NCI-H82 treated with DMSO at 0.1 percent for 48 hours (cell line): ENCODE measurements at regions not wholly inside any gene's neighbourhood (a gene's known extent, or its start where the extent isn't known, plus 50 kb on each side); places are given as distances from the start of the nearest gene placed in this dataset.

ENCODE experiments used
- DNase-seq: peaks from one replicate; lab custom pipeline; 2025; ENCODE audit not compliant: unreplicated experiment; lab: John Stamatoyannopoulos, UW

DNA sequence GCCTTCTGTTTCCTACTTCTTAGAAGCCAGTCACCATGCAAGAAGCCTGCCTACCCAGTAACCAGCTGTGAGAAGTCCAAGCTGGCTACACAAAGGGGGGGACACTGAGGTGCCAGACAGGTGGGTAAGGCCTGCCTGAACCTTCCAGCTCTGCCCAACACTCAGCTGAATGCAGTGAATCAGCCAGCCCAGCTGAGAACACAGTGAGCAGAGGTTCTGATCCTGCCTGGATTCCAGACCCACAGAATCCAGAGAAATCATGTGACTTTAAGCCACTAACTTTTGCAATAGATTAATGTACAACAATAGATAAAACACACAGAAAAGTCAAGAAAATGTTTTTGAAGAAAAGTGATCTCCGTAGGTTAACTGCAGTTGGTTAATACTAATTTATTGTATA, 151.7 kb downstream of the EFNB2 start:
- no peak for DNase-seq

GRCh38 chr13:106382534-106382933, 152.9 kb downstream of the EFNB2 start:
- DNase-seq: no peak

- no peak for DNase-seq
Observed at GRCh38 chr13:106381091-106381490, 154.4 kb downstream of the EFNB2 start.

DNA sequence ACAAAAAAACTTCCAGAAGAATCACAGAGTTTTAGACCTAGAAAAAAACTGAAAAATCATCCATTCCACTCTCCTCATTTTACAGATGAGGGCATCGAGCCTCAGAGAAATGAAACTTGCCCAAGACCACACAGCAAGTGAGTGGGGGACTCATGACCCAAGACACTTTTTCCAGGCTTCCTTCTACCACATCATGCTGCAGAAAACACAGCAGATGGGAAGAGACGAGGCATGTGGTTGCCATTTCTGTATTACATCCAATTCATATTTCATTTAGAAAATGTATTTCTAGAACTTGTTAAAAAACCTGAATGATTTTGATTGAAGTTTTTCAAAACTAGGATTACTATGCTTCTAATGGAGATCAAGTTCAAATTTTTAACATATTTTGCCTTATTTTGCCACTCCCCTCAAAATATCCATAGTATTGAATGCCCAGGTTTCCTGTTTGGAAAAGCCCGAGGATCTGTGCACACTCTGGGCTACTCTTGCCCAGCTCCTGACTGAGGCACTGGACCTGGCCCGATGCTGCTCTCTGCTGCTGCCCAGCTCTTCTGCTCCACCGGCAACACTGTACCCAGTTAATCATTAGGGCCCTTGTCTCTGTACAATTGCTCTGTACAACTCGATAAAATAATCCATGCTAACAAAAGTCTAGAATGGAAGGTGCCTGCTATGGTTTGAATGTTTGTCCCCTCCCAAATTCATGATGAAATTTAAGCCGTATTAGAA, 157.4 kb downstream of the EFNB2 start:
- no peak for DNase-seq

- DNase-seq: no peak
Observed at GRCh38 chr13:106377341-106377740, 158.1 kb downstream of the EFNB2 start.

- no peak for DNase-seq
Observed at GRCh38 chr13:106376401-106377112, 158.9 kb downstream of the EFNB2 start.

GRCh38 chr13:106375085-106375484, 160.4 kb downstream of the EFNB2 start:
- no peak for DNase-seq

GRCh38 chr13:106374631-106375030, 160.8 kb downstream of the EFNB2 start:
- no peak for DNase-seq

DNA sequence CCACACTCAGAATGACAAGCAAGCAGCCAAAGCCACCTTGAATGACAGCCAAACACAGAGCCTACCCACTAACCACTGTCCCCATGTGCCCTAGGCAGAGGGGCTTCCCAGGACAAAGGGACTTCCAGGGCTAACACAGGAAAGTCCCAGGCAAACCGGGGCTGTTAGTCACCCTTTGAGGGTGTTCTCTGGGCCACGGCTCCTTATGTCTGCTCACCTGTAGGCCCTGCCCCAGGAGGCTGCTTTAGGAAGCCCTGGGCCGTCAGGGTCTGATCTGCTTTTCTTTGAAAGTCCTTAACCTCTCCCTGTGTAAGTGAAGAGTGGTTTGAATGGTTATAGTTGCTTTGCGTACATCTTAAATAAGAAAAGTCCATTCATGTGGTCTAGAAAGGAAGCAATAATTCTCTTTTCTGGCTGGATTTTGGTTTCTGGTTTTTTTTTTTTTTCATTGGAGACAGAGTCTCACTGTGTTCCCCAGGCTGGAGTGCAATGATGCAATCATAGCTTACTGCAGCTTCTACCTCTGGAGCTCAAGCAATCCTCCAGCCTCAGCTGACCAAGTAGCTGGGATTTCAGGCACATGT, 161.4 kb downstream of the EFNB2 start:
- DNase-seq: no peak

DNA sequence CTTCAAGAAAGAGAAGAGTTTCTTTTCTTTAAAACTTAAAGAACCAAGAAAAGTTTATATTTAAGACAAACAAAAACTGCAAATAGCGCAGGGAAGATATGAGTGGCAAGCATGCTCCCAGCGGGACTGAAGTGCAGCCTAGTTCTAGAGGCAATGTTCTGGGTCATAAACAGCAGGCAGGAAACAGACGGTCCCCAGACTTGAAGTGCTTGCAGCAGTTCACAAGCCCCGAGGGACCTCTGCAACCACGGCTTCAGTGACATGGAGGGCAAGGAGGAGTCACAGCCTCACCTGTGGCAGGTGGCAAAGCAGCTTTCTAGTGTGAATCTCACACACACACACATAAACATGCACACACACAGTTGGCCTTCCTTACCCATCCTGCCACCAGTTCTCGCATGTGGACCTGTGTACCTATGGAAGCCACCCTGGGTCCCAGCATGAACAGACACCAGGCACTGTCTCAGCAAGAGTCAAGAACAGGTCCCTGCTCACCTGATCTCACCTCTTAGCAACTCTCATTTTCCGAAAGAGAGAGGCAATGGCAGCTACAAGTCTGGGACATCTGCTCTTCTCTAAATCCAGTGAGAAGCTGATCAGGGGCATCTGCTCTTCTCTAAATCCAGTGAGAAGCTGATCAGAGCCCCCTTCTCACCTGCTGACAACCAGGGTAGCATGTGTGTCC, 162.0 kb downstream of the EFNB2 start:
- peak; percentile 62 for DNase-seq

DNA sequence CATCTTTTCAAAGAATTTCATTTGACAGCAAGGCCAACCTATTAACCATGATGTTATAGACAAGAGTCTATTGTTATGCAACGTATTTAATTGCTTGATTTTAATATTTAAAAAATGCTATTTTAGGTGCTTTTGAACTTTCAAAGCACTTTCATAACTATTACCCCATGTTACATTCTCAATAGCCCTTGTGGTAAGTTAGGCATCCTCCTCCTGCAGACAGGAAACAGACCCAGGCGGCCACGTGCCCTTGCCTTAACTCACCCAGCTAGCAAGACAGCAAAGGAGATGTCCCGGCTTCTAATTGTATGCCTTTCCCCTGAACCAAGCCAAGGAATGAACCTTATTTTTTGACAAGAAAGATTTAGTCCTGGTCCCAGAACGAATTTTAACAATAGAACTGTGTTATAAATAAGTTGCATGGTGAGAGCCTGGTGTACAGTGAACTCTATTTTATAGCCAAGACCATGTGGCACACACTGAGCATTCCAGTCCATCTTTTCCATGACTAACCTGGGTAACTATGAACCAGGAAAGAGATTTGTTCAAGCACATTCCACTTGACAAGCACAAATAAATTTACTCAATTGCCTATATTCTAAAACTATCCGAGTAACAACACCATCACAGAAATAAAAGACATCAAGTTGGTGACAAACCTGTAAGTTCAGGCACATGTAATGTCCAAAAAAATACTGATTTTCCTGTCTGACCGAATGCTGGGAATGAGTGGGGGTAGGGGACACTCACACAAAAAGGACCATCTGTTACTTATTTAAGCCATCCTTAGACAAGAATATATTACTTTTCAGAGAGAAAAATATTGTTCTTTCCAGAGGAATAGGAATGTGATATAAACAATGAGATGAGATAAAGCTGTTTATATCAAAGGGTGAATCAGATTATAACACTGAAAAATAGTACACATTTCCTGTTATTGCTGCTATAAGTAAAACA, 163.0 kb downstream of the EFNB2 start:
- DNase-seq: no peak

- DNase-seq: no peak
Observed at GRCh38 chr13:106371024-106371423, 164.4 kb downstream of the EFNB2 start.

- no peak for DNase-seq
Observed at GRCh38 chr13:106369858-106370257, 165.6 kb downstream of the EFNB2 start.

DNA sequence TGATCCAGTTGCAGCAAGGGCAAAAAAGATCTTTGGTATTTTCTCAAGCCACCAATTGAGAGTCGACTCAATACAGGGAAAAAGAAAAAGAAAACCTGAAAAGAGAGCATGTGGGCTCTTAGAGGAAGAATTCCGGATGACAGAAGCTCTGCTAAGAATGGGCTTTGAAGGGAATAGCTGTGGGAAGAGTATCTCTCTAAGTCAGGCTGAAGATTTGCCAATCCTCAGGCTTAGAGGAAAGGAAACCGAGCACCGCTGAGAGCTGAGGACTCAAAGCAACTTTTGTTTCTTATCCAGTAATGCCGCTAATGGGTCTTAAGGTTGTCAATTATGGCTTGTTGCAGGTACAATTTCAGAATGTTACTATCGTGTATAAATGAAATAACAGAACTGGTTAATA, 166.4 kb downstream of the EFNB2 start:
- no peak for DNase-seq

DNA sequence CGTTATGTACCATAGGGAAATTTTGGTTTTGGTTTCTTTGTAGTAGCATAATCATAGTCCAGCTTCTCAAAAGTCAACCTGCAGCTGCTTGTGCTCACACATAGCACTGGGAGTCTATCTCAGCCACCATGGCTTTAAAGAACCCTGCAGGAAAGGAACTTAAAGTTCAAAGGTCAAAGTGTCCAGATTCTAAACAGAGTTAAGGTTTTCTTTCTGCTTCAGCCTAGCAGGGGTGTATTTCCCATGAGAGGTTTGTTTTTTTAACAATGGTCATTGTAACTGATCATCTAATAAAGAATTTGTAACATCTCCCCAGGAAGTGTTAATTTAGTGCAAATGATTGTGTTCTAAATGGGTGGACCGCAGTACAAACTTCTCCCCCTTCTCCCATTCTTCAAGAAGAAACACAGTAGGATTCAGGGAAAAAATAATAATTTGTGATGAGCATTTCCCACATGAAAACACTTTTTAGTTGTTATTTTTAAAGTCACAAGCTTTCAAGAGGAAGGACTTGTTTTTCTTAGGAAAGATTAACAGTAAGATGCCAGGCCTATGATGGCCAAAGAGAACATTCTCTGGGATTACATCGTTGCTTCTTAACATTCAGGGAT, 168.0 kb downstream of the EFNB2 start:
- no peak for DNase-seq

DNA sequence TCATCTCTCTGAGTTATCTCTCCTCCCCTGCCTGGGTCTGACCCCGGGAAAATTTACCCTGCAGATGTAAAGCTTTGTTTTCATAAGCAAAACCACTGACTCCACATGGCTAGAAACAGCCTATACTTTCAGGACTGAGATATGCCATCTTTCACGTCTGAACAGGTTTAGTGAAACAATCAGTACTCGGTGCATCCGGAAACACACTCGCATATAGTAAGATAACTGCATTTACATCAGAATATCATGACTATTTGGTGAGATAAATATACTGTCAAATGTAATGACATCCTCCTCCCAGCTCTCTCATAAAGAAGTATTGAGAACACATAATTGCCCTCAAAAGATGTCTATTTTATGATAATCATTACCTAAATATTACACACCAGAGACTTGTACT, 172.8 kb downstream of the EFNB2 start:
- DNase-seq: no peak

GRCh38 chr13:106361621-106362020, 173.8 kb downstream of the EFNB2 start:
- DNase-seq: no peak

- DNase-seq: no peak
Observed at GRCh38 chr13:106357198-106357597, 178.3 kb downstream of the EFNB2 start.

- DNase-seq: no peak
Observed at GRCh38 chr13:106355866-106356265, 179.6 kb downstream of the EFNB2 start.

GRCh38 chr13:106354961-106355360, 180.5 kb downstream of the EFNB2 start:
- no peak for DNase-seq
